IMR-90 (cell line): ENCODE measurements at regions not wholly inside any gene's neighbourhood (a gene's known extent, or its start where the extent isn't known, plus 50 kb on each side); places are given as distances from the start of the nearest gene placed in this dataset.

Source experiments
- ATAC-seq: fragments of 200-7000 bp; cut with Tn5 transposase; 2 replicates; pipeline ENCODE4 v1.9.1; 2020; ENCODE audit warnings: low read depth, mild to moderate bottlenecking, moderate library complexity
- BruUV-seq: library from RNA; stranded (reverse); fragments of 400-500 nt; replicated peaks from 2 replicates; lab custom pipeline; 2021; lab: Mats Ljungman, UMichigan
- CTCF ChIA-PET: fragments of 300-600 bp; formaldehyde crosslinking; extraction: SDS; loops from one replicate; lab custom pipeline; 2021; ENCODE audit warnings: antibody characterized with exemption; lab: Yijun Ruan, JAX
- POLR2A ChIA-PET: fragments of 300-600 bp; sonication (Branson Sonifier 250); formaldehyde crosslinking; loops from one replicate; lab custom pipeline; 2022; ENCODE audit warnings: antibody characterized with exemption; ENCODE audit not compliant: unreplicated experiment; lab: Charles Lee
- DNase-seq: peaks from one replicate; pipeline ENCODE4 v3.0.0; 2013
- H2AFZ ChIP-seq: replicated peaks from 2 replicates; pipeline ENCODE3; 2013; ENCODE audit warnings: low read length, mild to moderate bottlenecking; ENCODE audit not compliant: poor library complexity
- H2AK5ac ChIP-seq: 2 replicates; pipeline ENCODE4 v1.6.1; 2013; ENCODE audit warnings: low read depth, low read length, inconsistent platforms
- H2AK9ac ChIP-seq: replicated peaks from 2 replicates; pipeline ENCODE3; 2013; ENCODE audit warnings: mild to moderate bottlenecking, low read depth, low read length, moderate library complexity; ENCODE audit not compliant: poor library complexity
- H2BK120ac ChIP-seq: 2 replicates; pipeline ENCODE4 v1.6.1; 2013; ENCODE audit warnings: low read depth, low read length, inconsistent platforms
- H2BK15ac ChIP-seq: 3 replicates; pipeline ENCODE4 v1.6.1; 2013; ENCODE audit warnings: low read depth, low read length, inconsistent platforms
- H2BK20ac ChIP-seq: 2 replicates; pipeline ENCODE4 v1.6.1; 2013; ENCODE audit warnings: low read depth, mild to moderate bottlenecking, inconsistent platforms, low read length, moderate library complexity
- H2BK5ac ChIP-seq: 2 replicates; pipeline ENCODE4 v1.6.1; 2013; ENCODE audit warnings: mild to moderate bottlenecking, low read depth, low read length, inconsistent platforms; ENCODE audit not compliant: poor library complexity, severe bottlenecking
- H3K14ac ChIP-seq: replicated peaks from 2 replicates; pipeline ENCODE4 v1.6.1; 2013; ENCODE audit warnings: low read depth, low read length, inconsistent platforms
- H3K18ac ChIP-seq: 2 replicates; pipeline ENCODE4 v1.6.1; 2013; ENCODE audit warnings: low read depth, low read length, control low read depth
- H3K23ac ChIP-seq: 2 replicates; pipeline ENCODE4 v1.6.1; 2013; ENCODE audit warnings: low read depth, low read length, inconsistent platforms
- H3K27ac ChIP-seq: 2 replicates; pipeline ENCODE4 v1.5.1; 2013; ENCODE audit warnings: mild to moderate bottlenecking, control low read depth, low read length; ENCODE audit not compliant: insufficient read depth
- H3K27me3 ChIP-seq: 2 replicates; pipeline ENCODE4 v1.6.1; 2013; ENCODE audit warnings: low read length; ENCODE audit not compliant: control insufficient read depth, insufficient read depth
- H3K36me3 ChIP-seq: 2 replicates; pipeline ENCODE4 v1.6.1; 2013; ENCODE audit warnings: low read length, mixed read lengths; ENCODE audit not compliant: control insufficient read depth, insufficient read depth
- H3K4ac ChIP-seq: 2 replicates; pipeline ENCODE4 v1.6.1; 2013; ENCODE audit warnings: low read depth, low read length, inconsistent platforms
- H3K4me1 ChIP-seq: 2 replicates; pipeline ENCODE4 v1.6.1; 2013; ENCODE audit warnings: low read length, mixed read lengths; ENCODE audit not compliant: control insufficient read depth, insufficient read depth
- H3K4me2 ChIP-seq: 2 replicates; pipeline ENCODE4 v1.6.1; 2013; ENCODE audit warnings: low read depth, mild to moderate bottlenecking, control low read depth, low read length, moderate library complexity
- H3K4me3 ChIP-seq: 2 replicates; pipeline ENCODE4 v1.5.1; 2013; ENCODE audit warnings: low read depth, mild to moderate bottlenecking, control low read depth, low read length, moderate library complexity; ENCODE audit not compliant: insufficient read depth
- H3K56ac ChIP-seq: 2 replicates; pipeline ENCODE4 v1.6.1; 2013; ENCODE audit warnings: low read length, inconsistent platforms; ENCODE audit not compliant: insufficient read depth; ENCODE audit errors: extremely low read depth
- H3K79me1 ChIP-seq, 2 experiments: 2 replicates each; pipeline ENCODE4 v1.6.1; 2013; ENCODE audit warnings: low read length in 2 of 2, inconsistent platforms in 1 of 2, low read depth in 1 of 2
- H3K9ac ChIP-seq: 2 replicates; pipeline ENCODE4 v1.6.1; 2013; ENCODE audit warnings: low read depth, low read length, control low read depth
- H3K9me1 ChIP-seq: 2 replicates; pipeline ENCODE4 v1.6.1; 2013; ENCODE audit warnings: low read length, inconsistent platforms; ENCODE audit not compliant: insufficient read depth
- H3K9me3 ChIP-seq: 2 replicates; pipeline ENCODE4 v1.6.1; 2013; ENCODE audit warnings: low read length; ENCODE audit not compliant: control insufficient read depth, insufficient read depth
- H4K20me1 ChIP-seq: 2 replicates; pipeline ENCODE4 v1.6.1; 2013; ENCODE audit warnings: low read length, inconsistent platforms; ENCODE audit not compliant: insufficient read depth
- H4K5ac ChIP-seq: 2 replicates; pipeline ENCODE4 v1.6.1; 2013; ENCODE audit warnings: mild to moderate bottlenecking, low read depth, low read length, control low read depth
- H4K8ac ChIP-seq, 2 experiments: 2 replicates each; pipeline ENCODE4 v1.6.1; 2013; ENCODE audit warnings: low read depth in 2 of 2, low read length in 2 of 2, control low read depth in 1 of 2, inconsistent platforms in 1 of 2
- H4K91ac ChIP-seq: 2 replicates; pipeline ENCODE4 v1.6.1; 2013; ENCODE audit warnings: low read depth, low read length, inconsistent platforms; ENCODE audit not compliant: insufficient read depth
- BHLHE40 ChIP-seq: fragments of 150-350 bp; IDR thresholded peaks from 2 replicates; pipeline ENCODE4 v1.6.1; 2016; ENCODE audit warnings: mild to moderate bottlenecking, low read depth, low read length
- CEBPB ChIP-seq: IDR thresholded peaks from 2 replicates; pipeline ENCODE4 v1.6.1; 2012; ENCODE audit warnings: low read depth, low read length, improper control_type of control experiment
- FOS ChIP-seq: fragments of 150-350 bp; IDR thresholded peaks from 2 replicates; pipeline ENCODE4 v1.6.1; 2016; ENCODE audit warnings: low read depth, low read length
- POLR2A ChIP-seq: IDR thresholded peaks from 2 replicates; pipeline ENCODE4 v1.6.1; 2012; ENCODE audit warnings: mild to moderate bottlenecking, low read depth, low read length
- RAD21 ChIP-seq: IDR thresholded peaks from 2 replicates; pipeline ENCODE4 v1.6.1; 2012; ENCODE audit warnings: low read length, improper control_type of control experiment
- RFX5 ChIP-seq: IDR thresholded peaks from 2 replicates; pipeline ENCODE4 v1.8.0; 2012; ENCODE audit warnings: low read depth, mild to moderate bottlenecking, low read length, moderate library complexity
- SMC3 ChIP-seq: fragments of 150-350 bp; IDR thresholded peaks from 2 replicates; pipeline ENCODE4 v1.6.1; 2016; ENCODE audit warnings: low read depth, mild to moderate bottlenecking, antibody characterized with exemption, low read length, moderate library complexity
- WGBS, 2 experiments: methylation state at CpG; one replicate each; pipeline versions ENCODE4 v1.1.5 to v1.1.7; 2013; ENCODE audit warnings: missing lambda C conversion rate in 2 of 2; ENCODE audit not compliant: insufficient read length in 1 of 2; ENCODE audit errors: extremely low coverage in 2 of 2; 5-methylcytosine and 5-hydroxymethylcytosine counted together
- dilution Hi-C: fragments of 300-500 bp; cut with HindIII; formaldehyde crosslinking; loops from one replicate; pipeline ENCODE4 v1.14.3; 2018; ENCODE audit warnings: low sequenced_read_pairs; ENCODE audit not compliant: unreplicated experiment
- in situ Hi-C: fragments of 300-500 bp; cut with MboI; formaldehyde crosslinking; loops from 3 replicates; pipeline ENCODE4 v1.14.3; 2019; ENCODE audit warnings: low sequenced_read_pairs, inconsistent platforms, mixed read lengths
- intact Hi-C: fragments of 100-400 bp; cut with micrococcal nuclease; formaldehyde crosslinking; loops from 2 replicates; pipeline ENCODE4 v1.10.0; 2022
- TF ChIP-seq, protein P1 (sequence below): fragments of 150-350 bp; IDR thresholded peaks from 2 replicates; pipeline ENCODE4 v1.6.1; 2017; ENCODE audit warnings: mild to moderate bottlenecking, antibody characterized with exemption, low read length, low read depth
- TF ChIP-seq, protein P2 (sequence below): conservative IDR thresholded peaks from 2 replicates; pipeline ENCODE4 v1.5.1; 2012; ENCODE audit warnings: mild to moderate bottlenecking, low read depth, low read length, improper control_type of control experiment
- TF ChIP-seq, protein P3 (sequence below): fragments of 150-350 bp; IDR thresholded peaks from 2 replicates; pipeline ENCODE4 v1.6.1; 2016; ENCODE audit warnings: low read depth, mild to moderate bottlenecking, low read length, moderate library complexity, borderline replicate concordance

DNA sequence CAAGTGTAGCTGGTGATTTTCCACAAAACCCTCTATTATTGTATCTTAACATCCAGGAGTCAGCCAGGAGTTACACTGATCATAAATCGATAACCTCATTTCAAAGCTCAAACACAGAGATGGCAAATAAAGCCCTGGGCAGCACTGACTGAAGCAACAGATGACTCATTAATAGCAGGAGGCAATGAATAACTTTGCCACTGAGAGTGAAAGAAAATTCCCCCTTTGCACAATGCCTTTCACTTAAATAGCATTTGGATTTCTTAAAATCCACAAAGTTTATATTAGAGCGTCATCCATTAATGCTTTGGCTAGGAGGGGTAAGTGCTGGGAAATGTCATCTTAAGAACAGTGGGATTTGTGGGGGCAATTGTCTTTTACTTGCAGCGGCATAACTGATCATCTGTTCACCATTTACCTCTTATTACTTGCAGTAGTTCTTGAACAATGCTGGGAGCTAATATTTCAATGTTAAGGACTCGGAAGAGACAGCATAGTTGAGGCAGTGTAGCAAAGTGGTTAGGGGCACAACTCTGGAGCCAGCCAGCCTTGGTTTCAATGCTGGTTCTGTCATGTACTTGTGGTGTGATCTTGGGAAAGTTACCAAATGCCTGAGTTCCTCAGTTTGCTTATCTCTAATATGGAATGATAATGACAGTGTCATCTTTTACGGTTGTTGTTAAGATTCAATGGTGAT is 630.4 kb upstream of the TBL1XR1 start:
- peak overlapping the region; percentile 87 for H2BK20ac ChIP-seq
- TF ChIP-seq SMC3 = 0 out of 2 replicates have a peak, but pooled peaks have one; percentile 5
- peak; percentile 66 for TF ChIP-seq BHLHE40
- TF ChIP-seq FOS = peak; percentile 96
- TF ChIP-seq RFX5 = peak; percentile 72
- TF ChIP-seq, protein P1, sequence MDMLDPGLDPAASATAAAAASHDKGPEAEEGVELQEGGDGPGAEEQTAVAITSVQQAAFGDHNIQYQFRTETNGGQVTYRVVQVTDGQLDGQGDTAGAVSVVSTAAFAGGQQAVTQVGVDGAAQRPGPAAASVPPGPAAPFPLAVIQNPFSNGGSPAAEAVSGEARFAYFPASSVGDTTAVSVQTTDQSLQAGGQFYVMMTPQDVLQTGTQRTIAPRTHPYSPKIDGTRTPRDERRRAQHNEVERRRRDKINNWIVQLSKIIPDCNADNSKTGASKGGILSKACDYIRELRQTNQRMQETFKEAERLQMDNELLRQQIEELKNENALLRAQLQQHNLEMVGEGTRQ = no peak
- TF ChIP-seq POLR2A = no peak
- TF ChIP-seq, protein P2, sequence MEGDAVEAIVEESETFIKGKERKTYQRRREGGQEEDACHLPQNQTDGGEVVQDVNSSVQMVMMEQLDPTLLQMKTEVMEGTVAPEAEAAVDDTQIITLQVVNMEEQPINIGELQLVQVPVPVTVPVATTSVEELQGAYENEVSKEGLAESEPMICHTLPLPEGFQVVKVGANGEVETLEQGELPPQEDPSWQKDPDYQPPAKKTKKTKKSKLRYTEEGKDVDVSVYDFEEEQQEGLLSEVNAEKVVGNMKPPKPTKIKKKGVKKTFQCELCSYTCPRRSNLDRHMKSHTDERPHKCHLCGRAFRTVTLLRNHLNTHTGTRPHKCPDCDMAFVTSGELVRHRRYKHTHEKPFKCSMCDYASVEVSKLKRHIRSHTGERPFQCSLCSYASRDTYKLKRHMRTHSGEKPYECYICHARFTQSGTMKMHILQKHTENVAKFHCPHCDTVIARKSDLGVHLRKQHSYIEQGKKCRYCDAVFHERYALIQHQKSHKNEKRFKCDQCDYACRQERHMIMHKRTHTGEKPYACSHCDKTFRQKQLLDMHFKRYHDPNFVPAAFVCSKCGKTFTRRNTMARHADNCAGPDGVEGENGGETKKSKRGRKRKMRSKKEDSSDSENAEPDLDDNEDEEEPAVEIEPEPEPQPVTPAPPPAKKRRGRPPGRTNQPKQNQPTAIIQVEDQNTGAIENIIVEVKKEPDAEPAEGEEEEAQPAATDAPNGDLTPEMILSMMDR = no peak
- peak; percentile 96 for TF ChIP-seq CEBPB
- TF ChIP-seq, protein P3, sequence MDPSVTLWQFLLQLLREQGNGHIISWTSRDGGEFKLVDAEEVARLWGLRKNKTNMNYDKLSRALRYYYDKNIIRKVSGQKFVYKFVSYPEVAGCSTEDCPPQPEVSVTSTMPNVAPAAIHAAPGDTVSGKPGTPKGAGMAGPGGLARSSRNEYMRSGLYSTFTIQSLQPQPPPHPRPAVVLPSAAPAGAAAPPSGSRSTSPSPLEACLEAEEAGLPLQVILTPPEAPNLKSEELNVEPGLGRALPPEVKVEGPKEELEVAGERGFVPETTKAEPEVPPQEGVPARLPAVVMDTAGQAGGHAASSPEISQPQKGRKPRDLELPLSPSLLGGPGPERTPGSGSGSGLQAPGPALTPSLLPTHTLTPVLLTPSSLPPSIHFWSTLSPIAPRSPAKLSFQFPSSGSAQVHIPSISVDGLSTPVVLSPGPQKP = no peak
- TF ChIP-seq RAD21 = no peak
- peaks cover 25% of the 10 kb centered on the region for H3K4me1 ChIP-seq
- peak overlapping the region; percentile 35 for H2BK5ac ChIP-seq
- WGBS, 2 experiments = no CpG with 5 or more reads among the region's 5 CpGs
- CTCF ChIA-PET = no interaction called here
- no peaks in the 10 kb centered on the region for H3K79me1 ChIP-seq
- POLR2A ChIA-PET = interaction anchor here (0.6 kb wide), 1 partner anchor 195 kb away, joined by 3 read pairs; no protein-coding TSS in a partner anchor
- H3K4me3 ChIP-seq = no peak overlapping the region
- peak; percentile 91 for DNase-seq
- H2AFZ ChIP-seq = no peak overlapping the region
- H4K8ac ChIP-seq = peak overlapping the region; percentile 25 to 88; a peak in 3 of 4 replicates
- H3K4me2 ChIP-seq = peak overlapping the region; percentile 27; the same call in 1 of the 2 replicates
- no peaks in the 10 kb centered on the region for H3K9me3 ChIP-seq
- H2AK5ac ChIP-seq = peak overlapping the region; percentile 95
- H4K20me1 ChIP-seq = no peaks in the 10 kb centered on the region
- H2BK15ac ChIP-seq = peak overlapping the region; percentile 87
- no peaks in the 10 kb centered on the region for H3K27me3 ChIP-seq
- peak overlapping the region; percentile 88; the same call in 1 of the 2 replicates for H3K23ac ChIP-seq
- H3K18ac ChIP-seq = peak overlapping the region; percentile 94
- peak; percentile 67 for ATAC-seq
- in situ Hi-C loops = no loop called here
- no TSS peak for BruUV-seq
- peaks cover 16% of the 10 kb centered on the region for H3K9me1 ChIP-seq
- intact Hi-C loops = loop anchor here (10.0 kb wide), 3 partner anchors 353 to 773 kb away; partner anchors contain the start of gene TBL1XR1
- H3K27ac ChIP-seq = peak overlapping the region; percentile 24; the same call in 1 of the 2 replicates
- peak overlapping the region; percentile 86 for H3K4ac ChIP-seq
- H4K91ac ChIP-seq = peak overlapping the region; percentile 81
- H3K56ac ChIP-seq = no peak overlapping the region
- H3K9ac ChIP-seq = no peak overlapping the region
- H4K5ac ChIP-seq = peak overlapping the region; percentile 72
- H3K14ac ChIP-seq = peak overlapping the region; percentile 80; the same call in 1 of the 2 replicates
- H3K36me3 ChIP-seq = no peaks in the 10 kb centered on the region
- H2BK120ac ChIP-seq = peak overlapping the region; percentile 81
- H2AK9ac ChIP-seq = peak overlapping the region; percentile 71
- dilution Hi-C loops = no loop called here
